HL-60 (cell line): ENCODE measurements at regions not wholly inside any gene's neighbourhood (a gene's known extent, or its start where the extent isn't known, plus 50 kb on each side); places are given as distances from the start of the nearest gene placed in this dataset.

Experiments
- DNase-seq, 2 experiments: peaks; one replicate each; pipeline ENCODE4 v3.0.0-alpha.2; 2010 to 2020; ENCODE audit warnings: low read depth in 1 of 2, low spot score in 1 of 2
- H3K27ac ChIP-seq: fragments of 250-450 bp; sonication (Bioruptor Pico); replicated peaks from 2 replicates; pipeline ENCODE4 v1.5.1; 2020; ENCODE audit warnings: mild to moderate bottlenecking, moderate library complexity
- H3K27me3 ChIP-seq: fragments of 250-450 bp; sonication (Bioruptor Pico); 2 replicates; pipeline ENCODE4 v1.5.1; 2021; ENCODE audit warnings: mild to moderate bottlenecking, moderate library complexity; ENCODE audit not compliant: insufficient read depth, poor library complexity, severe bottlenecking
- H3K4me3 ChIP-seq: replicated peaks from 2 replicates; pipeline ENCODE4 v1.5.1; 2011; ENCODE audit warnings: mild to moderate bottlenecking, control low read depth, low read length; ENCODE audit not compliant: insufficient read depth
- GABPA ChIP-seq: IDR thresholded peaks from 2 replicates; pipeline ENCODE4 v1.6.1; 2012; ENCODE audit warnings: low read depth
- POLR2AphosphoS5 ChIP-seq: IDR thresholded peaks from 2 replicates; pipeline ENCODE4 v1.6.1; 2012; ENCODE audit warnings: low read depth
- SPI1 ChIP-seq: IDR thresholded peaks from 2 replicates; pipeline ENCODE4 v1.6.1; 2012; ENCODE audit warnings: low read depth, mild to moderate bottlenecking, borderline replicate concordance
- TF ChIP-seq, protein P1 (sequence below): IDR thresholded peaks from 2 replicates; pipeline ENCODE4 v1.6.1; 2012; ENCODE audit warnings: low read depth; ENCODE audit not compliant: insufficient replicate concordance
- TF ChIP-seq, protein P2 (sequence below): IDR thresholded peaks from one replicate; pipeline ENCODE4 v1.5.1; 2011; ENCODE audit warnings: low read length, control low read depth, inconsistent platforms; ENCODE audit not compliant: insufficient read depth

DNA sequence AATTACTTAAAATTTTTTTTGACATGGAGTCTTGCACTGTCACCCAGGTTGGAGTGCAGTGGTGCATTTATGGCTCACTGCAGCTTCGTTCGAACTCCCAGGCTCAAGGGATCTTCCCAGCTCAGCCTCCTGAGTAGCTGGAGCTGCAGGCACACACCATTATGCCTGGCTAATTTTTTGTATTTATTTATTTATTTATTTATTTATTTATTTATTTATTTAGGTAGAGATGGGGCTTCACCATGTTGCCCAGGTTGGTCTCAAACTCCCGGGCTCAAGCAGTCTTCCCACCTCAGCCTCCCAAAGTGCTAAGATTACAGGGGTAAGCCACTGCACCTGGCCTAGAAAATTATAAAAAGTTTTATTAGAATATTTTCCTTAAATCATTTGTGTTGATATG, 73.6 kb downstream of the DACT1 start:
- DNase-seq = no peak
- TF ChIP-seq SPI1 (no peak), GABPA (no peak), POLR2AphosphoS5 (no peak)
- TF ChIP-seq, protein P1, sequence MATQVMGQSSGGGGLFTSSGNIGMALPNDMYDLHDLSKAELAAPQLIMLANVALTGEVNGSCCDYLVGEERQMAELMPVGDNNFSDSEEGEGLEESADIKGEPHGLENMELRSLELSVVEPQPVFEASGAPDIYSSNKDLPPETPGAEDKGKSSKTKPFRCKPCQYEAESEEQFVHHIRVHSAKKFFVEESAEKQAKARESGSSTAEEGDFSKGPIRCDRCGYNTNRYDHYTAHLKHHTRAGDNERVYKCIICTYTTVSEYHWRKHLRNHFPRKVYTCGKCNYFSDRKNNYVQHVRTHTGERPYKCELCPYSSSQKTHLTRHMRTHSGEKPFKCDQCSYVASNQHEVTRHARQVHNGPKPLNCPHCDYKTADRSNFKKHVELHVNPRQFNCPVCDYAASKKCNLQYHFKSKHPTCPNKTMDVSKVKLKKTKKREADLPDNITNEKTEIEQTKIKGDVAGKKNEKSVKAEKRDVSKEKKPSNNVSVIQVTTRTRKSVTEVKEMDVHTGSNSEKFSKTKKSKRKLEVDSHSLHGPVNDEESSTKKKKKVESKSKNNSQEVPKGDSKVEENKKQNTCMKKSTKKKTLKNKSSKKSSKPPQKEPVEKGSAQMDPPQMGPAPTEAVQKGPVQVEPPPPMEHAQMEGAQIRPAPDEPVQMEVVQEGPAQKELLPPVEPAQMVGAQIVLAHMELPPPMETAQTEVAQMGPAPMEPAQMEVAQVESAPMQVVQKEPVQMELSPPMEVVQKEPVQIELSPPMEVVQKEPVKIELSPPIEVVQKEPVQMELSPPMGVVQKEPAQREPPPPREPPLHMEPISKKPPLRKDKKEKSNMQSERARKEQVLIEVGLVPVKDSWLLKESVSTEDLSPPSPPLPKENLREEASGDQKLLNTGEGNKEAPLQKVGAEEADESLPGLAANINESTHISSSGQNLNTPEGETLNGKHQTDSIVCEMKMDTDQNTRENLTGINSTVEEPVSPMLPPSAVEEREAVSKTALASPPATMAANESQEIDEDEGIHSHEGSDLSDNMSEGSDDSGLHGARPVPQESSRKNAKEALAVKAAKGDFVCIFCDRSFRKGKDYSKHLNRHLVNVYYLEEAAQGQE = no peak
- TF ChIP-seq, protein P2, sequence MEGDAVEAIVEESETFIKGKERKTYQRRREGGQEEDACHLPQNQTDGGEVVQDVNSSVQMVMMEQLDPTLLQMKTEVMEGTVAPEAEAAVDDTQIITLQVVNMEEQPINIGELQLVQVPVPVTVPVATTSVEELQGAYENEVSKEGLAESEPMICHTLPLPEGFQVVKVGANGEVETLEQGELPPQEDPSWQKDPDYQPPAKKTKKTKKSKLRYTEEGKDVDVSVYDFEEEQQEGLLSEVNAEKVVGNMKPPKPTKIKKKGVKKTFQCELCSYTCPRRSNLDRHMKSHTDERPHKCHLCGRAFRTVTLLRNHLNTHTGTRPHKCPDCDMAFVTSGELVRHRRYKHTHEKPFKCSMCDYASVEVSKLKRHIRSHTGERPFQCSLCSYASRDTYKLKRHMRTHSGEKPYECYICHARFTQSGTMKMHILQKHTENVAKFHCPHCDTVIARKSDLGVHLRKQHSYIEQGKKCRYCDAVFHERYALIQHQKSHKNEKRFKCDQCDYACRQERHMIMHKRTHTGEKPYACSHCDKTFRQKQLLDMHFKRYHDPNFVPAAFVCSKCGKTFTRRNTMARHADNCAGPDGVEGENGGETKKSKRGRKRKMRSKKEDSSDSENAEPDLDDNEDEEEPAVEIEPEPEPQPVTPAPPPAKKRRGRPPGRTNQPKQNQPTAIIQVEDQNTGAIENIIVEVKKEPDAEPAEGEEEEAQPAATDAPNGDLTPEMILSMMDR = no peak

DNA sequence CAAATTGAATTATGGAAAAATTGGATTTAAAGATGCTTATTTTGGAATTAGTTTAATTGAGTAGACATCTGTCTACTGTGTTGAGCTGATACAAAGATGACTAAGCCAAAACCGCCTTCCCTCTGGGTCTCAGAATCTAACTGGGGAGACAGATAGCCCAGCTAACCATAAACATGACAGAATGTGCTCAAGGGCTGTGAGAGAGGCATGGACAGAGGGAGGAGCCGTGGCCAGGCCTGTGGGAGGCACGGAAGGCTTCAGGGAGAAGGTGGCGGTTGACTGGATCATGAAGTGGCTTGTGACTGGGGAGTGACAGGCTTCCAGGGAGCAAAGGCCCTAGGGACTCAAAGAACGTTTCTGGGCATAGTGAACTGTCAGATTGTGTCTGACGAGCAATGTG, 74.6 kb downstream of the DACT1 start:
- Histone ChIP-seq H3K4me3 (no peak overlapping the region), H3K27me3 (no peaks in the 10 kb centered on the region), H3K27ac (no peak overlapping the region)
- DNase-seq = no peak
- TF ChIP-seq SPI1 (no peak), POLR2AphosphoS5 (no peak), GABPA (no peak)
- TF ChIP-seq, protein P2 = no peak
- TF ChIP-seq, protein P1 = no peak

More for the DNA sequence above, 73.6 kb downstream of the DACT1 start:
- no peaks in the 10 kb centered on the region for H3K27me3 ChIP-seq
- H3K27ac ChIP-seq = no peak overlapping the region
- no peak overlapping the region for H3K4me3 ChIP-seq

DNA sequence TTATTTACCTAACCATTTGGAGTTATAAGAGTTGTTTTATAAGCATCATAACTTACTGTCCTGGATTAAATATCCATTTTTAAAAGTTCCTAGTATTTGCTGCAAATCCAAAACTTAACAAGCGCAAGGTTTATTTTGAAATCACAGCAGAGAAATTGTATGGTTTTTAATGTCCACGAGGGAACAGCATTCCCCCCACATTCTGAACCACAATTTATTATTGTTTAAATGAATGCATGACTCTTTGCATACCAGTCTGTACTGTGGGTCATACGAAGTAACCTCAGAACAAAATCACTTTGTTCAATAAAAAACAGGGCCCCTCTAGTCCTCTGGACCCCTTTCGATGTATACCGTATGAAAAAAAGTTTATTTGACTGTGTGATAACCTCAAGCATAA, 75.9 kb downstream of the DACT1 start:
- no peak for DNase-seq
- Histone ChIP-seq H3K27me3 (no peaks in the 10 kb centered on the region), H3K27ac (no peak overlapping the region), H3K4me3 (no peak overlapping the region)
- TF ChIP-seq, protein P2 = no peak
- TF ChIP-seq SPI1 (no peak), POLR2AphosphoS5 (no peak), GABPA (no peak)
- TF ChIP-seq, protein P1 = no peak
